KMS-11 (cell line): ENCODE measurements at regions not wholly inside any gene's neighbourhood (a gene's known extent, or its start where the extent isn't known, plus 50 kb on each side); places are given as distances from the start of the nearest gene placed in this dataset.

Experiments
- H2AFZ ChIP-seq: fragments of 200-600 bp; sonication (generic); 2 replicates; pipeline ENCODE4 v1.6.1; 2016; ENCODE audit warnings: antibody characterized with exemption, mixed run types, low read depth
- H3K27ac ChIP-seq: fragments of 200-600 bp; sonication (generic); 2 replicates; pipeline ENCODE4 v1.6.1; 2016; ENCODE audit warnings: mild to moderate bottlenecking, mixed run types
- H3K27me3 ChIP-seq: fragments of 200-600 bp; sonication (generic); 2 replicates; pipeline ENCODE4 v1.6.1; 2017; ENCODE audit warnings: mild to moderate bottlenecking, low read depth, mixed run types, moderate library complexity; ENCODE audit not compliant: insufficient read depth
- H3K36me3 ChIP-seq: fragments of 200-600 bp; sonication (generic); 2 replicates; pipeline ENCODE4 v1.6.1; 2017; ENCODE audit warnings: mild to moderate bottlenecking, mixed run types; ENCODE audit not compliant: insufficient read depth
- H3K4me1 ChIP-seq: fragments of 200-600 bp; sonication (generic); 2 replicates; pipeline ENCODE4 v1.6.1; 2016; ENCODE audit warnings: mild to moderate bottlenecking, low read depth, mixed run types; ENCODE audit not compliant: poor library complexity, severe bottlenecking
- H3K4me2 ChIP-seq: fragments of 200-600 bp; sonication (generic); 2 replicates; pipeline ENCODE4 v1.7.0; 2016; ENCODE audit warnings: mild to moderate bottlenecking, mixed run types
- H3K4me3 ChIP-seq: fragments of 200-600 bp; sonication (generic); IDR thresholded peaks from 2 replicates; pipeline ENCODE4 v1.6.1; 2017; ENCODE audit warnings: low read depth, low read length, mixed read lengths; ENCODE audit not compliant: insufficient read depth
- H3K79me2 ChIP-seq: fragments of 200-600 bp; sonication (generic); 2 replicates; pipeline ENCODE4 v1.6.1; 2016; ENCODE audit warnings: low read depth, mixed run types; ENCODE audit not compliant: insufficient read depth
- H3K9ac ChIP-seq: fragments of 200-600 bp; sonication (generic); 2 replicates; pipeline ENCODE4 v1.6.1; 2016; ENCODE audit warnings: mild to moderate bottlenecking, mixed run types
- H4K20me1 ChIP-seq: fragments of 200-600 bp; sonication (generic); 2 replicates; pipeline ENCODE4 v1.6.1; 2016; ENCODE audit warnings: mild to moderate bottlenecking, mixed run types; ENCODE audit not compliant: insufficient read depth
- CTCF ChIP-seq: fragments of 200-600 bp; sonication (generic); conservative IDR thresholded peaks from 2 replicates; pipeline ENCODE4 v1.6.1; 2017; ENCODE audit warnings: low read depth, mild to moderate bottlenecking, antibody characterized with exemption, low read length, moderate library complexity, mixed read lengths

GRCh38 chr3:105065895-105066839 lies 300.5 kb upstream of the ALCAM start:
- H3K27ac ChIP-seq = no peak overlapping the region

GRCh38 chr3:105067361-105067760 lies 299.3 kb upstream of the ALCAM start:
- H3K4me3 ChIP-seq = no peak overlapping the region
- H3K79me2 ChIP-seq = no peaks in the 10 kb centered on the region
- no peak overlapping the region for H2AFZ ChIP-seq
- no peaks in the 10 kb centered on the region for H3K36me3 ChIP-seq
- H3K9ac ChIP-seq = no peak overlapping the region
- no peaks in the 10 kb centered on the region for H4K20me1 ChIP-seq
- no peak overlapping the region for H3K4me2 ChIP-seq
- no peaks in the 10 kb centered on the region for H3K4me1 ChIP-seq
- no peaks in the 10 kb centered on the region for H3K27me3 ChIP-seq
- no peak for TF ChIP-seq CTCF
- H3K27ac ChIP-seq = no peak overlapping the region

More at GRCh38 chr3:105065895-105066839, 300.5 kb upstream of the ALCAM start:
- no peak for TF ChIP-seq CTCF
- Histone ChIP-seq H2AFZ (no peak overlapping the region), H3K4me1 (no peaks in the 10 kb centered on the region), H3K27me3 (no peaks in the 10 kb centered on the region), H3K36me3 (no peaks in the 10 kb centered on the region), H3K4me2 (no peak overlapping the region), H3K9ac (no peak overlapping the region), H4K20me1 (no peaks in the 10 kb centered on the region), H3K4me3 (no peak overlapping the region), H3K79me2 (no peaks in the 10 kb centered on the region)

- no peak overlapping the region for H3K4me3 ChIP-seq
- H4K20me1 ChIP-seq = no peaks in the 10 kb centered on the region
- H3K4me1 ChIP-seq = no peaks in the 10 kb centered on the region
- no peak overlapping the region for H3K4me2 ChIP-seq
- H3K9ac ChIP-seq = no peak overlapping the region
- no peak overlapping the region for H3K27ac ChIP-seq
- H3K27me3 ChIP-seq = no peaks in the 10 kb centered on the region
- TF ChIP-seq CTCF = no peak
- no peak overlapping the region for H2AFZ ChIP-seq
- H3K36me3 ChIP-seq = no peaks in the 10 kb centered on the region
- no peaks in the 10 kb centered on the region for H3K79me2 ChIP-seq
Observed at GRCh38 chr3:105077060-105077822, 289.5 kb upstream of the ALCAM start.

- Histone ChIP-seq H4K20me1 (no peaks in the 10 kb centered on the region), H3K27me3 (no peaks in the 10 kb centered on the region), H3K4me3 (no peak overlapping the region), H2AFZ (no peak overlapping the region), H3K36me3 (no peaks in the 10 kb centered on the region), H3K4me2 (no peak overlapping the region), H3K9ac (no peak overlapping the region), H3K4me1 (no peaks in the 10 kb centered on the region), H3K79me2 (no peaks in the 10 kb centered on the region), H3K27ac (no peak overlapping the region)
- no peak for TF ChIP-seq CTCF
Observed at GRCh38 chr3:105083945-105084344, 282.8 kb upstream of the ALCAM start.
